ENCODE measurements at regions not wholly inside any gene's neighbourhood (a gene's known extent, or its start where the extent isn't known, plus 50 kb on each side); places are given as distances from the start of the nearest gene placed in this dataset. TPM values are rescaled to one million over a fixed set of nuclear protein-coding genes. Genes with fewer than 3 reads are reported as not detected.

GRCh38 chr11:28383456-28383855 lies 275.3 kb downstream of the METTL15 start:
- TF ChIP-seq, protein P1, sequence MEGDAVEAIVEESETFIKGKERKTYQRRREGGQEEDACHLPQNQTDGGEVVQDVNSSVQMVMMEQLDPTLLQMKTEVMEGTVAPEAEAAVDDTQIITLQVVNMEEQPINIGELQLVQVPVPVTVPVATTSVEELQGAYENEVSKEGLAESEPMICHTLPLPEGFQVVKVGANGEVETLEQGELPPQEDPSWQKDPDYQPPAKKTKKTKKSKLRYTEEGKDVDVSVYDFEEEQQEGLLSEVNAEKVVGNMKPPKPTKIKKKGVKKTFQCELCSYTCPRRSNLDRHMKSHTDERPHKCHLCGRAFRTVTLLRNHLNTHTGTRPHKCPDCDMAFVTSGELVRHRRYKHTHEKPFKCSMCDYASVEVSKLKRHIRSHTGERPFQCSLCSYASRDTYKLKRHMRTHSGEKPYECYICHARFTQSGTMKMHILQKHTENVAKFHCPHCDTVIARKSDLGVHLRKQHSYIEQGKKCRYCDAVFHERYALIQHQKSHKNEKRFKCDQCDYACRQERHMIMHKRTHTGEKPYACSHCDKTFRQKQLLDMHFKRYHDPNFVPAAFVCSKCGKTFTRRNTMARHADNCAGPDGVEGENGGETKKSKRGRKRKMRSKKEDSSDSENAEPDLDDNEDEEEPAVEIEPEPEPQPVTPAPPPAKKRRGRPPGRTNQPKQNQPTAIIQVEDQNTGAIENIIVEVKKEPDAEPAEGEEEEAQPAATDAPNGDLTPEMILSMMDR (IDR thresholded peaks at IDR 0.05; ENCODE audit: insufficient read depth, low read depth, low read length), result no peak
- no peak for TF ChIP-seq EZH2 (IDR thresholded peaks at IDR 0.05; ENCODE audit: insufficient read depth, low read length)
- FAIRE-seq, result peak; percentile 89
- Mint-ChIP-seq H3K27me3 (ENCODE audit: low read depth, unreplicated experiment) (no peaks in the 10 kb centered on the region), H3K27ac (ENCODE audit: unreplicated experiment) (no peak overlapping the region), H3K9me3 (ENCODE audit: unreplicated experiment) (peaks cover 5% of the 10 kb centered on the region), H3K36me3 (ENCODE audit: low read depth, unreplicated experiment) (peaks cover 2% of the 10 kb centered on the region), H3K4me3 (ENCODE audit: unreplicated experiment) (no peak overlapping the region), H3K4me1 (ENCODE audit: low read depth, unreplicated experiment) (peaks cover 14% of the 10 kb centered on the region)
- no peaks in the 10 kb centered on the region for H3K27me3 ChIP-seq (ENCODE audit: insufficient read depth, low read length)
- H4K20me1 ChIP-seq (ENCODE audit: insufficient read depth, low read length), result no peaks in the 10 kb centered on the region
- H3K4me2 ChIP-seq (ENCODE audit: low read length), result no peak overlapping the region
- no peaks in the 10 kb centered on the region for H3K79me2 ChIP-seq (ENCODE audit: insufficient read depth, low read length)
- peak overlapping the region; percentile 85 for H3K27ac ChIP-seq (ENCODE audit: low read depth, low read length)
- H3K4me3 ChIP-seq (ENCODE audit: insufficient read depth, low read depth, low read length), result no peak overlapping the region
- no peak overlapping the region for H2AFZ ChIP-seq (ENCODE audit: low read depth, low read length)
- peaks cover 10% of the 10 kb centered on the region for H3K4me1 ChIP-seq (ENCODE audit: insufficient read depth, low read length)
- H3K9me3 ChIP-seq (ENCODE audit: insufficient read depth, low read depth, low read length), result no peaks in the 10 kb centered on the region
- peak; percentile 69 for DNase-seq (ENCODE audit: low read depth)
- no peaks in the 10 kb centered on the region for H3K36me3 ChIP-seq (ENCODE audit: insufficient read depth, low read length)
- peak overlapping the region; percentile 64 for H3K9ac ChIP-seq (ENCODE audit: low read length)

Small RNA genes lying in the stretch of these regions (microRNA-seq; reads per million reads assigned to microRNA genes)
- not detected for gene MIR8068
